ENCODE measurements at regions not wholly inside any gene's neighbourhood (a gene's known extent, or its start where the extent isn't known, plus 50 kb on each side); places are given as distances from the start of the nearest gene placed in this dataset.

DNA sequence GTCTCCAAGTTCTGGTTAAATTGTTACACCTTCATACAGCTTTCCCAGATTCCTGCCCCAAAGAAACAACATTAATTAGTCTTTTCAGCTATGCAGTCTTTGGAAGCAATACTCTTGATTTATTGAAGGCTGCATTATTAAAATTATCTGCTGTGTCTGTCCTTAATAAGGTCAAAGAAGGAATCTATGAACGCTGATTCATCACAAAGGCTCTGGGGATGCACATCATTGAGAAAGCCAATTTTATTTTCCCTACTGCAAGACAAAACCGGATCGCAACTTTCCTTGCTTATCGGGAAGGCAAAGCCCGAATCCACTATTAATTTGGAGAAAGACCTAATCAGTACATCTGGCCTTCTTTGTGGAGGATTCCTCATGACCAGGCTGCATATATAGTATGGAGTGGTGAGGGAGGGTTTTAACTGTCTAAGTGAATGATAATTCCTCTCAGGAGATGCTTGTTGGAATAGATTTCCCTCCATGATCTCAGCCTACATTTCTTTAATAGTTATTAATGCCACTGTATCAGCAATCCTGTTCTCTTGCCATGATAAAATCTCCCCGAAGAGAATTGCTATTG is 224.6 kb downstream of the PIK3C3 start:
- Histone ChIP-seq H3K4me3 (no peak overlapping the region), H3K27ac (no peak overlapping the region), H3K4me1 (ENCODE audit: low read depth) (no peaks in the 10 kb centered on the region), H3K9me3 (ENCODE audit: low read depth) (no peaks in the 10 kb centered on the region), H3K27me3 (no peaks in the 10 kb centered on the region), H3K36me3 (no peaks in the 10 kb centered on the region)
- TF ChIP-seq, protein P1, sequence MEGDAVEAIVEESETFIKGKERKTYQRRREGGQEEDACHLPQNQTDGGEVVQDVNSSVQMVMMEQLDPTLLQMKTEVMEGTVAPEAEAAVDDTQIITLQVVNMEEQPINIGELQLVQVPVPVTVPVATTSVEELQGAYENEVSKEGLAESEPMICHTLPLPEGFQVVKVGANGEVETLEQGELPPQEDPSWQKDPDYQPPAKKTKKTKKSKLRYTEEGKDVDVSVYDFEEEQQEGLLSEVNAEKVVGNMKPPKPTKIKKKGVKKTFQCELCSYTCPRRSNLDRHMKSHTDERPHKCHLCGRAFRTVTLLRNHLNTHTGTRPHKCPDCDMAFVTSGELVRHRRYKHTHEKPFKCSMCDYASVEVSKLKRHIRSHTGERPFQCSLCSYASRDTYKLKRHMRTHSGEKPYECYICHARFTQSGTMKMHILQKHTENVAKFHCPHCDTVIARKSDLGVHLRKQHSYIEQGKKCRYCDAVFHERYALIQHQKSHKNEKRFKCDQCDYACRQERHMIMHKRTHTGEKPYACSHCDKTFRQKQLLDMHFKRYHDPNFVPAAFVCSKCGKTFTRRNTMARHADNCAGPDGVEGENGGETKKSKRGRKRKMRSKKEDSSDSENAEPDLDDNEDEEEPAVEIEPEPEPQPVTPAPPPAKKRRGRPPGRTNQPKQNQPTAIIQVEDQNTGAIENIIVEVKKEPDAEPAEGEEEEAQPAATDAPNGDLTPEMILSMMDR (IDR thresholded peaks at IDR 0.05; ENCODE audit: low read depth, low read length), result no peak
- no peak for DNase-seq (ENCODE audit: low read depth in 1 of 2, low spot score in 1 of 2)

DNA sequence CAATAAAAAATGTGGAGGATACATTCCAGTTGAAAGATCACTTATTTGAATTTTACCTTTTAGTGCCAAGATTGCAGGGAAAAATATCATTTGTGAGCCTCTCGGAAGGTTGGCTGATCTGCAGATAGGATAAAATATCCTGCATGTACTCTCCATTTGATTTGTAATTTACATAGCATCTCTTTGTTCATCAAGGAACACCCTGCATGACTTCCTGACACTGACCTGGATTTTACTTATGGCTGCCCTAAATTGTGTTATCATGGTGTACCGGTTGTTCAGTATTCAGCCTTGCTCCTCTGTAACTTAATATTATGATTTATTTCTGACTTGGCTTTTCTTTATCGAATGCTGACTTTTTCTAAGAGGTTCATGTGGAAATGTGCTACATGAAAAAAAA is 226.4 kb downstream of the PIK3C3 start:
- Histone ChIP-seq H3K4me1 (ENCODE audit: low read depth) (no peaks in the 10 kb centered on the region), H3K9me3 (ENCODE audit: low read depth) (no peaks in the 10 kb centered on the region), H3K36me3 (no peaks in the 10 kb centered on the region), H3K4me3 (no peak overlapping the region), H3K27me3 (no peaks in the 10 kb centered on the region), H3K27ac (no peak overlapping the region)
- TF ChIP-seq, protein P1 (IDR thresholded peaks at IDR 0.05; ENCODE audit: low read depth, low read length), result no peak
- DNase-seq (ENCODE audit: low read depth in 1 of 2, low spot score in 1 of 2), result no peak

DNA sequence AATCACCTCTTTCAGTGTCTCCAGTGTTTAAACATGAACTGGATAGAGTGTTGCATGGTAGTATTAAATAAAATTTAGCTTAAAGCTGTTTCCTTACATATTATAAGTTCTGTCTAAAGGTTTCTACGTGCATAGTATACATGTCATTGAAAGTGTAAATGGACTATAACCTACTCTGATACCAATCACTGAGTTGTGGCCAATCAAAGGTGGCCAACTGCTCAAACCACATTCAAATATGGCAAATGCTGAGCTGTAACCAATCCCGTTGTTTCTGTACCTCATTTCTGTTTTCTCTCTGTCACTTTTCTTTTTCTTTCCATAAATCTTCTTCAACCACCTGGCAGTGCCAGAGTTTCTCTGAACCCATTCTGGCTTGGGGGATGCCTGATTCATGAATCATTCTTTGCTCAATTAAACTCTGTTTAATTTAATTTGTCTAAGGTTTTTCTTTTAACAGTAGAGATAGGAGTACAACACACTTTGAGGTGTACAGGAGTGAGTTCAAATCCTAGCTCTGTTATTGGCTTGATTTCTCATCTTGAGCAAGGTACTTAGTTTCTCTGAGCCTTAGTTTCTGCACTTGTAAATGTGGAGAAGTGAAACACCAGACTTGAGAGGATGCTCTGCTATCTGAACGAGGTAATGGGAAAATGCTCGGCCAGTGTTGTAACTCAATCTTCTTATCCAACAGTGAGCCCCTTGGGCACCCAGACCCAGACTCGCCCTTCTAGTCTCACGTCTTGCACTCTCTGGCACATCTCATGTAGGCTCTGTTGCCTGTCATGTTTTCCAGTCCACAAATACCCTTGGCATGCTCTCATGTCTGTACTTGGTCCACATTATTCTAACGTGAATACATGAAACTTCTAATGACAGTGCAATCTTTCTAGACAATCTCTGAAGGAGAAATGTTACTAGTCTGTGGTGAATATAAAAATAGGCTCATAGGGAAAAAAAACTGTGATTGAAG is 228.0 kb downstream of the PIK3C3 start:
- H3K27ac ChIP-seq, result no peak overlapping the region
- no peaks in the 10 kb centered on the region for H3K9me3 ChIP-seq (ENCODE audit: low read depth)
- H3K27me3 ChIP-seq, result no peaks in the 10 kb centered on the region
- no peaks in the 10 kb centered on the region for H3K36me3 ChIP-seq
- peak in 1 of 2 donors; percentile 9 for DNase-seq (ENCODE audit: low read depth in 1 of 2, low spot score in 1 of 2)
- no peak overlapping the region for H3K4me3 ChIP-seq
- TF ChIP-seq, protein P1 (IDR thresholded peaks at IDR 0.05; ENCODE audit: low read depth, low read length), result no peak
- H3K4me1 ChIP-seq (ENCODE audit: low read depth), result no peaks in the 10 kb centered on the region

DNA sequence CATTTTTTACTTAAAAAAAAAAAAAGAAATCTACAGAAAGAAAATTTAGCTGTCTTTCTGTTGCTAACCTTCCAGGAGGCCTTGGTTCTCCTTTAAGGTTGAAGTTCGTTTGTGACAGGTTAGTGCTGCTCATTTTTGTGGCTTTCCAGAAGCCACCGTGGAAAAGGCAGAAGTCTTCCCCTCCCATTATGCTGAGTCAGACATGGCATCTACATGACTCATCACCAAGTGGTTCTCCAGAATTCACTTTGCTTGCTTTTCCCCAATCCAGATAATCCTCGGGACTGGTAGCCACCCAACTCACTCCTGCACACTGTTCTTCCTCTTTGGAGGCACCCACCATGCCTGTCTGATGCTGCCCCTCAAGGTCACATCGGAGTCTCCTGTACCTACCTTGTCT is 228.7 kb downstream of the PIK3C3 start:
- Histone ChIP-seq H3K36me3 (no peaks in the 10 kb centered on the region), H3K27ac (no peak overlapping the region), H3K9me3 (ENCODE audit: low read depth) (no peaks in the 10 kb centered on the region), H3K4me1 (ENCODE audit: low read depth) (no peaks in the 10 kb centered on the region), H3K4me3 (no peak overlapping the region), H3K27me3 (no peaks in the 10 kb centered on the region)
- peak in 1 of 2 donors; percentile 79 for DNase-seq (ENCODE audit: low read depth in 1 of 2, low spot score in 1 of 2)
- TF ChIP-seq, protein P1 (IDR thresholded peaks at IDR 0.05; ENCODE audit: low read depth, low read length), result no peak

DNA sequence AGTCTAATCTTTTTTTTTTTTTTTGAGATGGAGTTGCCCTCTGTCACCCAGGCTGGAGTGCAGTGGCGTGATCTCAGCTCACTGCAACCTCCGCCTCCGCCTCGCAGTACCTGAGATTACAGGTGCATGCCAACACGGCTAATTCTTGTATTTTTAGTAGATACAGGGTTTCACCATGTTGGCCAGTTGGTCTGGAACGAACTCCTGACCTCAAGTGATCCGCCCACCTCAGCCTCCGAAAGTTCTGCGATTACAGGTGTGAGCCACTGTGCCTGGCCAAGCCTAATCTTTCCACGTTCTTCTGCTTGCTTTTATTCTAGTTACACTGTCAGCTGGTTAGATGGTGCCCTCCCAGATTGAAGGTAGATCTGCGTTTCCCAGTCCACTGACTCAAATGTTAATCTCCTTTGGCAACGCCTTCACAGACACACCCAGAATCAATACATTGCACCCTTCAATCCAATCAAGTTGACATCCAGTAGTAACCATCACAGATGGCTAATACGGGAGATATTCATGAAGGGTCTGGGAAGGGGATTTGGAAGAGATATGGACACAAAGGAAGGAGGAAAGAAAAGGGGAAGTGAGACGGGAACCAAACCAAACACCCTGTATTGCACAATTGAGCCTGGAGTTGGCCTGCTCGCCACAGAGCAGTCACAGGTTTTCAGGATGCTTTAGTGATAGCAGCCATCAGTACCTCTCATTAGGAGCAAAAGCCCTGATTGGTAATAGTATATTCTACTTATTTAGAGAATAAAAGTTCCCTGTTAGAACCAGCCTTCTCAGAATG is 229.8 kb downstream of the PIK3C3 start:
- H3K4me1 ChIP-seq (ENCODE audit: low read depth), result no peaks in the 10 kb centered on the region

More for the DNA sequence above, 229.8 kb downstream of the PIK3C3 start:
- Histone ChIP-seq H3K27ac (no peak overlapping the region), H3K27me3 (no peaks in the 10 kb centered on the region), H3K4me3 (no peak overlapping the region), H3K9me3 (ENCODE audit: low read depth) (no peaks in the 10 kb centered on the region), H3K36me3 (no peaks in the 10 kb centered on the region)
- TF ChIP-seq, protein P1 (IDR thresholded peaks at IDR 0.05; ENCODE audit: low read depth, low read length), result no peak
- no peak for DNase-seq (ENCODE audit: low read depth in 1 of 2, low spot score in 1 of 2)

Data from cardiac muscle cell (in vitro differentiated cells and primary cell).